Stimulated activated naive CD8-positive, alpha-beta T cell treated with anti-CD3 and anti-CD28 coated beads, Interleukin-15, amount 100 ng/mL, for 72 hours (primary cell): ENCODE measurements at regions not wholly inside any gene's neighbourhood (a gene's known extent, or its start where the extent isn't known, plus 50 kb on each side); places are given as distances from the start of the nearest gene placed in this dataset.
"Not testable (repeated sequence)": the region's sequence is repeated elsewhere in the genome, so short reads cannot be mapped to it uniquely, and the experiment has no call there.

ENCODE experiments used
- ATAC-seq: fragments of 150-1000 bp; cut with Tn5 transposase; 2 replicates; pipeline ENCODE4 v1.10.0; 2021; ENCODE audit warnings: mild to moderate bottlenecking, moderate library complexity
- DNase-seq, 2 donors: peaks; one replicate each; pipeline ENCODE4 v3.0.0; 2021 to 2022
- H3K27ac Mint-ChIP-seq, 2 donors: one replicate each; pipeline ENCODE4 v1.8.0; 2022; ENCODE audit warnings: mild to moderate bottlenecking in 2 of 2, mixed read lengths in 2 of 2, moderate library complexity in 2 of 2
- H3K27me3 Mint-ChIP-seq: one replicate; pipeline ENCODE4 v1.8.0; 2022; ENCODE audit warnings: mixed read lengths
- H3K4me1 Mint-ChIP-seq: one replicate; pipeline ENCODE4 v1.8.0; 2022; ENCODE audit warnings: mild to moderate bottlenecking, mixed read lengths
- H3K4me3 Mint-ChIP-seq, 2 donors: one replicate each; pipeline ENCODE4 v1.8.0; 2022; ENCODE audit warnings: mild to moderate bottlenecking in 2 of 2, mixed read lengths in 2 of 2, moderate library complexity in 1 of 2
- H3K9me3 Mint-ChIP-seq, 2 donors: one replicate each; pipeline ENCODE4 v1.8.0; 2022; ENCODE audit warnings: mixed read lengths in 2 of 2

- ATAC-seq (no peak), DNase-seq (no peak)
- H3K27me3 Mint-ChIP-seq = peaks cover 15% of the 10 kb centered on the region
- peaks cover 8 to 11% of the 10 kb centered on the region in 2 donors for H3K9me3 Mint-ChIP-seq
- no peaks in the 10 kb centered on the region for H3K4me1 Mint-ChIP-seq
- no peak overlapping the region for H3K27ac Mint-ChIP-seq
- no peak overlapping the region for H3K4me3 Mint-ChIP-seq
Measured at GRCh38 chr15:61382927-61383326, 153.8 kb upstream of the RORA start.

GRCh38 chr15:61381501-61381900, 152.4 kb upstream of the RORA start:
- Mint-ChIP-seq H3K4me3 (no peak overlapping the region), H3K9me3 (peaks cover 5 to 7% of the 10 kb centered on the region in 2 donors), H3K4me1 (no peaks in the 10 kb centered on the region), H3K27me3 (peaks cover 15% of the 10 kb centered on the region), H3K27ac (no peak overlapping the region)
- ATAC-seq = no peak
- DNase-seq = no peak

GRCh38 chr15:61380270-61380669, 151.2 kb upstream of the RORA start:
- Mint-ChIP-seq H3K27ac (no peak overlapping the region), H3K9me3 (peaks cover 5% of the 10 kb centered on the region in 2 donors), H3K4me1 (no peaks in the 10 kb centered on the region), H3K4me3 (no peak overlapping the region), H3K27me3 (peaks cover 15% of the 10 kb centered on the region)
- ATAC-seq (no peak), DNase-seq (no peak)

- H3K27me3 Mint-ChIP-seq = peaks cover 15% of the 10 kb centered on the region
- ATAC-seq (no peak), DNase-seq (no peak)
- no peaks in the 10 kb centered on the region for H3K4me1 Mint-ChIP-seq
- no peak overlapping the region for H3K27ac Mint-ChIP-seq
- no peak overlapping the region for H3K4me3 Mint-ChIP-seq
- no peaks in the 10 kb centered on the region for H3K9me3 Mint-ChIP-seq
Measured at GRCh38 chr15:61379005-61379404, 149.9 kb upstream of the RORA start.

- H3K9me3 Mint-ChIP-seq = peaks cover 0 to 8% of the 10 kb centered on the region in 2 donors
- DNase-seq (no peak), ATAC-seq (no peak)
- no peak overlapping the region for H3K4me3 Mint-ChIP-seq
- peaks cover 25% of the 10 kb centered on the region for H3K27me3 Mint-ChIP-seq
- no peaks in the 10 kb centered on the region for H3K4me1 Mint-ChIP-seq
- no peak overlapping the region for H3K27ac Mint-ChIP-seq
Measured at GRCh38 chr15:61376961-61377360, 147.9 kb upstream of the RORA start.

GRCh38 chr15:61376516-61376915, 147.4 kb upstream of the RORA start:
- H3K9me3 Mint-ChIP-seq = peaks cover 0 to 8% of the 10 kb centered on the region in 2 donors
- no peaks in the 10 kb centered on the region for H3K4me1 Mint-ChIP-seq
- peaks cover 25% of the 10 kb centered on the region for H3K27me3 Mint-ChIP-seq

GRCh38 chr15:61374848-61375247, 145.7 kb upstream of the RORA start:
- no peak for ATAC-seq
- no peak overlapping the region for H3K27ac Mint-ChIP-seq
- peaks cover 0 to 8% of the 10 kb centered on the region in 2 donors for H3K9me3 Mint-ChIP-seq

More at GRCh38 chr15:61376516-61376915, 147.4 kb upstream of the RORA start:
- ATAC-seq (no peak), DNase-seq (no peak)
- H3K4me3 Mint-ChIP-seq = no peak overlapping the region
- H3K27ac Mint-ChIP-seq = no peak overlapping the region

GRCh38 chr15:61367953-61368352, 138.9 kb upstream of the RORA start:
- Mint-ChIP-seq H3K4me3 (no peak overlapping the region), H3K4me1 (no peaks in the 10 kb centered on the region), H3K27me3 (peaks cover 31% of the 10 kb centered on the region), H3K27ac (no peak overlapping the region), H3K9me3 (peaks cover 4 to 24% of the 10 kb centered on the region in 2 donors)
- DNase-seq (no peak), ATAC-seq (no peak)

More at GRCh38 chr15:61374848-61375247, 145.7 kb upstream of the RORA start:
- no peaks in the 10 kb centered on the region for H3K4me1 Mint-ChIP-seq
- DNase-seq = no peak
- peaks cover 23% of the 10 kb centered on the region for H3K27me3 Mint-ChIP-seq
- no peak overlapping the region for H3K4me3 Mint-ChIP-seq

- Mint-ChIP-seq H3K27me3 (peaks cover 38% of the 10 kb centered on the region), H3K4me1 (no peaks in the 10 kb centered on the region), H3K4me3 (no peak overlapping the region), H3K27ac (no peak overlapping the region), H3K9me3 (peaks cover 9 to 21% of the 10 kb centered on the region in 2 donors)
- no peak for ATAC-seq
- no peak for DNase-seq
Measured at GRCh38 chr15:61364871-61365270, 135.8 kb upstream of the RORA start.

GRCh38 chr15:61362912-61363311, 133.8 kb upstream of the RORA start:
- DNase-seq, ATAC-seq: not testable (repeated sequence)
- H3K27me3 Mint-ChIP-seq = peaks cover 38% of the 10 kb centered on the region

GRCh38 chr15:61344293-61344692, 115.2 kb upstream of the RORA start:
- Mint-ChIP-seq H3K9me3 (peaks cover 9 to 21% of the 10 kb centered on the region in 2 donors), H3K27me3 (peaks cover 22% of the 10 kb centered on the region), H3K4me3 (no peak overlapping the region), H3K27ac (no peak overlapping the region), H3K4me1 (no peaks in the 10 kb centered on the region)
- no peak for DNase-seq
- no peak for ATAC-seq

More at GRCh38 chr15:61362912-61363311, 133.8 kb upstream of the RORA start:
- H3K4me3 Mint-ChIP-seq, H3K4me1 Mint-ChIP-seq, H3K27ac Mint-ChIP-seq: not testable (repeated sequence)
- peaks cover 9 to 21% of the 10 kb centered on the region in 2 donors for H3K9me3 Mint-ChIP-seq

GRCh38 chr15:61342390-61342789, 113.3 kb upstream of the RORA start:
- Mint-ChIP-seq H3K27ac (no peak overlapping the region), H3K4me3 (no peak overlapping the region), H3K4me1 (no peaks in the 10 kb centered on the region), H3K9me3 (peaks cover 9 to 21% of the 10 kb centered on the region in 2 donors), H3K27me3 (peaks cover 28% of the 10 kb centered on the region)
- DNase-seq (no peak), ATAC-seq (no peak)

- Mint-ChIP-seq H3K27ac (no peak overlapping the region), H3K9me3 (peaks cover 9 to 21% of the 10 kb centered on the region in 2 donors), H3K4me3 (no peak overlapping the region), H3K4me1 (no peaks in the 10 kb centered on the region), H3K27me3 (peaks cover 37% of the 10 kb centered on the region)
- no peak for DNase-seq
- no peak for ATAC-seq
Measured at GRCh38 chr15:61339516-61339915, 110.4 kb upstream of the RORA start.

GRCh38 chr15:61337541-61337940, 108.4 kb upstream of the RORA start:
- Mint-ChIP-seq H3K27ac (no peak overlapping the region), H3K27me3 (peaks cover 33% of the 10 kb centered on the region)
- no peak for ATAC-seq

GRCh38 chr15:61336026-61336638, 107.0 kb upstream of the RORA start:
- H3K9me3 Mint-ChIP-seq = no peaks in the 10 kb centered on the region
- peaks cover 38% of the 10 kb centered on the region for H3K27me3 Mint-ChIP-seq
- DNase-seq = no peak
- no peaks in the 10 kb centered on the region for H3K4me1 Mint-ChIP-seq
- H3K4me3 Mint-ChIP-seq = no peak overlapping the region
- no peak for ATAC-seq
- H3K27ac Mint-ChIP-seq = no peak overlapping the region

More at GRCh38 chr15:61337541-61337940, 108.4 kb upstream of the RORA start:
- Mint-ChIP-seq H3K9me3 (peaks cover 5 to 6% of the 10 kb centered on the region in 2 donors), H3K4me3 (no peak overlapping the region), H3K4me1 (no peaks in the 10 kb centered on the region)
- no peak for DNase-seq

- not testable (repeated sequence) for DNase-seq, H3K27ac Mint-ChIP-seq, H3K4me1 Mint-ChIP-seq, H3K9me3 Mint-ChIP-seq, H3K4me3 Mint-ChIP-seq, ATAC-seq
- peaks cover 32% of the 10 kb centered on the region for H3K27me3 Mint-ChIP-seq
Measured at GRCh38 chr15:61334714-61335113, 105.6 kb upstream of the RORA start.

GRCh38 chr15:61331019-61331418, 101.9 kb upstream of the RORA start:
- ATAC-seq = no peak
- H3K9me3 Mint-ChIP-seq = no peaks in the 10 kb centered on the region
- H3K4me1 Mint-ChIP-seq = no peaks in the 10 kb centered on the region
- no peak for DNase-seq
- no peak overlapping the region for H3K4me3 Mint-ChIP-seq
- H3K27me3 Mint-ChIP-seq = peaks cover 18% of the 10 kb centered on the region
- no peak overlapping the region for H3K27ac Mint-ChIP-seq
